ENCODE measurements at regions not wholly inside any gene's neighbourhood (a gene's known extent, or its start where the extent isn't known, plus 50 kb on each side); places are given as distances from the start of the nearest gene placed in this dataset.

GRCh38 chr9:3677541-3677940 lies 151.7 kb upstream of the RFX3 start:
- Histone ChIP-seq H3K27ac (no peak overlapping the region), H3K4me1 (no peaks in the 10 kb centered on the region), H3K4me3 (no peak overlapping the region), H3K9me3 (no peaks in the 10 kb centered on the region), H3K27me3 (no peaks in the 10 kb centered on the region), H3K36me3 (no peaks in the 10 kb centered on the region)
- in situ Hi-C loops (cut with MboI; ENCODE audit: low sequenced_read_pairs in 4 of 4) (no loop called here), intact Hi-C loops (cut with DNase I; ENCODE audit: low total_unique reads) (no loop called here)
- TF ChIP-seq CTCF (IDR thresholded peaks at IDR 0.05 in 4 of 5, conservative IDR thresholded peaks at IDR 0.05 in 1 of 5): no peak
- no peak for ATAC-seq
- no peak for DNase-seq

GRCh38 chr9:3676766-3677165 lies 151.0 kb upstream of the RFX3 start:
- intact Hi-C loops (cut with DNase I; ENCODE audit: low total_unique reads): no loop called here
- Histone ChIP-seq H3K27ac (no peak overlapping the region), H3K36me3 (no peaks in the 10 kb centered on the region), H3K4me1 (no peaks in the 10 kb centered on the region), H3K4me3 (no peak overlapping the region), H3K9me3 (no peaks in the 10 kb centered on the region), H3K27me3 (no peaks in the 10 kb centered on the region)
- TF ChIP-seq POLR2A (IDR thresholded peaks at IDR 0.05): no peak
- TF ChIP-seq CTCF (IDR thresholded peaks at IDR 0.05 in 4 of 5, conservative IDR thresholded peaks at IDR 0.05 in 1 of 5): no peak
- in situ Hi-C loops (cut with MboI; ENCODE audit: low sequenced_read_pairs in 4 of 4): no loop called here
- no peak for DNase-seq
- no peak for ATAC-seq

- Histone ChIP-seq H3K36me3 (no peaks in the 10 kb centered on the region), H3K4me1 (no peaks in the 10 kb centered on the region), H3K9me3 (no peaks in the 10 kb centered on the region), H3K4me3 (no peak overlapping the region), H3K27me3 (no peaks in the 10 kb centered on the region), H3K27ac (no peak overlapping the region)
- DNase-seq (no peak), ATAC-seq (no peak)
- intact Hi-C loops (cut with DNase I; ENCODE audit: low total_unique reads): no loop called here
- in situ Hi-C loops (cut with MboI; ENCODE audit: low sequenced_read_pairs in 4 of 4): no loop called here
- TF ChIP-seq CTCF (IDR thresholded peaks at IDR 0.05 in 4 of 5, conservative IDR thresholded peaks at IDR 0.05 in 1 of 5) (no peak), POLR2A (IDR thresholded peaks at IDR 0.05) (no peak)
Observed at GRCh38 chr9:3675946-3676345, 150.1 kb upstream of the RFX3 start.

GRCh38 chr9:3674561-3674960 lies 148.8 kb upstream of the RFX3 start:
- no peaks in the 10 kb centered on the region for H3K9me3 ChIP-seq
- in situ Hi-C loops (cut with MboI; ENCODE audit: low sequenced_read_pairs in 4 of 4): loop anchor here in 1 of 4 donors (25.0 kb wide), 1 partner anchor 437 kb away; no protein-coding TSS in a partner anchor
- H3K36me3 ChIP-seq: no peaks in the 10 kb centered on the region
- no peaks in the 10 kb centered on the region for H3K27me3 ChIP-seq
- no peak overlapping the region for H3K4me3 ChIP-seq
- DNase-seq (no peak), ATAC-seq (no peak)
- no peaks in the 10 kb centered on the region for H3K4me1 ChIP-seq
- no peak for TF ChIP-seq POLR2A (IDR thresholded peaks at IDR 0.05)
- TF ChIP-seq CTCF (IDR thresholded peaks at IDR 0.05 in 4 of 5, conservative IDR thresholded peaks at IDR 0.05 in 1 of 5): no peak
- intact Hi-C loops (cut with DNase I; ENCODE audit: low total_unique reads): no loop called here
- no peak overlapping the region for H3K27ac ChIP-seq

- Histone ChIP-seq H3K9me3 (no peaks in the 10 kb centered on the region), H3K36me3 (no peaks in the 10 kb centered on the region), H3K27ac (no peak overlapping the region), H3K4me1 (no peaks in the 10 kb centered on the region), H3K27me3 (no peaks in the 10 kb centered on the region), H3K4me3 (no peak overlapping the region)
- in situ Hi-C loops (cut with MboI; ENCODE audit: low sequenced_read_pairs in 4 of 4) (loop anchor here in 1 of 4 donors (25.0 kb wide), 1 partner anchor 435 kb away; no protein-coding TSS in a partner anchor), intact Hi-C loops (cut with DNase I; ENCODE audit: low total_unique reads) (no loop called here)
- DNase-seq: no peak
- ATAC-seq: no peak
- TF ChIP-seq POLR2A (IDR thresholded peaks at IDR 0.05): no peak
- no peak for TF ChIP-seq CTCF (IDR thresholded peaks at IDR 0.05 in 4 of 5, conservative IDR thresholded peaks at IDR 0.05 in 1 of 5)
Observed at GRCh38 chr9:3672399-3672798, 146.6 kb upstream of the RFX3 start.

All from gastrocnemius medialis (tissue), 4 donors.